ENCODE measurements at regions not wholly inside any gene's neighbourhood (a gene's known extent, or its start where the extent isn't known, plus 50 kb on each side); places are given as distances from the start of the nearest gene placed in this dataset.
"Not testable (repeated sequence)": the region's sequence is repeated elsewhere in the genome, so short reads cannot be mapped to it uniquely, and the experiment has no call there.

GRCh38 chr1:164155347-164155746, 403.6 kb upstream of the PBX1 start:
- DNase-seq = no peak

GRCh38 chr1:164163289-164163849, 395.6 kb upstream of the PBX1 start:
- DNase-seq = no peak

GRCh38 chr1:164165466-164165865, 393.5 kb upstream of the PBX1 start:
- no peak for DNase-seq

GRCh38 chr1:164166454-164166853, 392.5 kb upstream of the PBX1 start:
- not testable (repeated sequence) for DNase-seq

- DNase-seq = no peak
These were observed 381.9 kb upstream of the PBX1 start for GRCh38 chr1:164177118-164177517.

GRCh38 chr1:164180824-164181223, 378.2 kb upstream of the PBX1 start:
- no peak for DNase-seq

- DNase-seq = no peak
These were observed 374.9 kb upstream of the PBX1 start for GRCh38 chr1:164183854-164184635.

- no peak for DNase-seq
These were observed 372.1 kb upstream of the PBX1 start for GRCh38 chr1:164186881-164187280.

- DNase-seq = peak; percentile 7
These were observed 370.5 kb upstream of the PBX1 start for GRCh38 chr1:164188497-164188896.

- DNase-seq = no peak
These were observed 367.8 kb upstream of the PBX1 start for GRCh38 chr1:164191191-164191590.

GRCh38 chr1:164210211-164210739, 348.7 kb upstream of the PBX1 start:
- DNase-seq = no peak

- DNase-seq = no peak
These were observed 335.6 kb upstream of the PBX1 start for GRCh38 chr1:164223378-164223777.

GRCh38 chr1:164225011-164225410, 334.0 kb upstream of the PBX1 start:
- no peak for DNase-seq

GRCh38 chr1:164226977-164227376, 332.0 kb upstream of the PBX1 start:
- no peak for DNase-seq

GRCh38 chr1:164228928-164229327, 330.1 kb upstream of the PBX1 start:
- no peak for DNase-seq

GRCh38 chr1:164233149-164233548, 325.8 kb upstream of the PBX1 start:
- no peak for DNase-seq

- DNase-seq = no peak
These were observed 318.9 kb upstream of the PBX1 start for GRCh38 chr1:164240081-164240480.

GRCh38 chr1:164250365-164250764, 308.6 kb upstream of the PBX1 start:
- DNase-seq = no peak

GRCh38 chr1:164256456-164256855, 302.5 kb upstream of the PBX1 start:
- DNase-seq = no peak

GRCh38 chr1:164261691-164262240, 297.2 kb upstream of the PBX1 start:
- DNase-seq = no peak

- no peak for DNase-seq
These were observed 295.4 kb upstream of the PBX1 start for GRCh38 chr1:164263540-164263939.

GRCh38 chr1:164265232-164265631, 293.8 kb upstream of the PBX1 start:
- DNase-seq = peak; percentile 0

GRCh38 chr1:164272156-164272555, 286.8 kb upstream of the PBX1 start:
- no peak for DNase-seq

Data from muscle of arm (tissue), 1 donor.